ENCODE measurements at regions not wholly inside any gene's neighbourhood (a gene's known extent, or its start where the extent isn't known, plus 50 kb on each side); places are given as distances from the start of the nearest gene placed in this dataset.

- no peak overlapping the region for H3K4me3 ChIP-seq (ENCODE audit: low read depth, low read length)
- no peak for DNase-seq (ENCODE audit: low read depth)
These were observed 388.5 kb upstream of the CA10 start for GRCh38 chr17:52546990-52547389.

GRCh38 chr17:52546493-52546892 lies 388.0 kb upstream of the CA10 start:
- no peak overlapping the region for H3K4me3 ChIP-seq (ENCODE audit: low read depth, low read length)
- no peak for TF ChIP-seq CTCF (conservative IDR thresholded peaks at IDR 0.05; ENCODE audit: low read depth, low read length)
- DNase-seq (ENCODE audit: low read depth) = no peak

More at GRCh38 chr17:52546990-52547389, 388.5 kb upstream of the CA10 start:
- TF ChIP-seq CTCF (conservative IDR thresholded peaks at IDR 0.05; ENCODE audit: low read depth, low read length) = no peak

GRCh38 chr17:52537421-52537820 lies 378.9 kb upstream of the CA10 start:
- no peak for DNase-seq (ENCODE audit: low read depth)
- no peak for TF ChIP-seq CTCF (conservative IDR thresholded peaks at IDR 0.05; ENCODE audit: low read depth, low read length)
- no peak overlapping the region for H3K4me3 ChIP-seq (ENCODE audit: low read depth, low read length)

GRCh38 chr17:52536489-52536888 lies 378.0 kb upstream of the CA10 start:
- TF ChIP-seq CTCF (conservative IDR thresholded peaks at IDR 0.05; ENCODE audit: low read depth, low read length) = no peak
- H3K4me3 ChIP-seq (ENCODE audit: low read depth, low read length) = no peak overlapping the region
- no peak for DNase-seq (ENCODE audit: low read depth)

GRCh38 chr17:52532373-52532772 lies 373.9 kb upstream of the CA10 start:
- DNase-seq (ENCODE audit: low read depth) = no peak
- no peak overlapping the region for H3K4me3 ChIP-seq (ENCODE audit: low read depth, low read length)
- TF ChIP-seq CTCF (conservative IDR thresholded peaks at IDR 0.05; ENCODE audit: low read depth, low read length) = no peak

- H3K4me3 ChIP-seq (ENCODE audit: low read depth, low read length) = no peak overlapping the region
- no peak for DNase-seq (ENCODE audit: low read depth)
- no peak for TF ChIP-seq CTCF (conservative IDR thresholded peaks at IDR 0.05; ENCODE audit: low read depth, low read length)
These were observed 365.7 kb upstream of the CA10 start for GRCh38 chr17:52524096-52524637.

GRCh38 chr17:52517176-52517575 lies 358.7 kb upstream of the CA10 start:
- no peak for DNase-seq (ENCODE audit: low read depth)
- H3K4me3 ChIP-seq (ENCODE audit: low read depth, low read length) = no peak overlapping the region
- no peak for TF ChIP-seq CTCF (conservative IDR thresholded peaks at IDR 0.05; ENCODE audit: low read depth, low read length)

Measured in epithelial cell of proximal tubule (primary cell).